Erythroblast (primary cell): ENCODE measurements at regions not wholly inside any gene's neighbourhood (a gene's known extent, or its start where the extent isn't known, plus 50 kb on each side); places are given as distances from the start of the nearest gene placed in this dataset.

ENCODE experiments used
- GATA1 ChIP-seq: IDR thresholded peaks from 2 replicates; pipeline ENCODE4 v1.6.1; 2011; ENCODE audit warnings: low read depth, mild to moderate bottlenecking, control low read depth, low read length, moderate library complexity
- POLR2A ChIP-seq: IDR thresholded peaks from 2 replicates; pipeline ENCODE4 v1.6.1; 2011; ENCODE audit warnings: mild to moderate bottlenecking, low read length

- TF ChIP-seq POLR2A (no peak), GATA1 (no peak)
These were observed 84.2 kb upstream of the DISP3 start for GRCh38 chr1:11394592-11395245.
